ENCODE measurements at regions not wholly inside any gene's neighbourhood (a gene's known extent, or its start where the extent isn't known, plus 50 kb on each side); places are given as distances from the start of the nearest gene placed in this dataset.

- 79% methylated on average over 8 of the region's 8 CpGs for WGBS
- Histone ChIP-seq H3K4me1 (peaks cover 12% of the 10 kb centered on the region), H3K27ac (peak overlapping the region; percentile 31), H3K27me3 (no peaks in the 10 kb centered on the region), H3K9me3 (no peaks in the 10 kb centered on the region), H3K36me3 (no peaks in the 10 kb centered on the region), H3K4me3 (no peak overlapping the region)
- TF ChIP-seq EP300 (IDR thresholded peaks at IDR 0.05), result no peak
- no peak for TF ChIP-seq POLR2AphosphoS5 (IDR thresholded peaks at IDR 0.05)
- TF ChIP-seq POLR2A (IDR thresholded peaks at IDR 0.05), result no peak
- TF ChIP-seq CTCF (IDR thresholded peaks at IDR 0.05), result no peak
- DNase-seq (ENCODE audit: low spot score in 2 of 2), result no peak
These were observed 191.7 kb upstream of the TWIST2 start for GRCh38 chr2:238655974-238656722.

GRCh38 chr2:238657132-238658053, 190.5 kb upstream of the TWIST2 start:
- H3K27ac ChIP-seq, result peak overlapping the region; percentile 31
- WGBS, result 60% methylated on average over 11 of the region's 12 CpGs
- H3K9me3 ChIP-seq, result no peaks in the 10 kb centered on the region
- H3K4me1 ChIP-seq, result peaks cover 12% of the 10 kb centered on the region
- TF ChIP-seq POLR2A (IDR thresholded peaks at IDR 0.05), result no peak
- peak in 1 of 3 donors; percentile 55 for TF ChIP-seq POLR2AphosphoS5 (IDR thresholded peaks at IDR 0.05)
- H3K4me3 ChIP-seq, result no peak overlapping the region
- H3K27me3 ChIP-seq, result no peaks in the 10 kb centered on the region
- no peak for DNase-seq (ENCODE audit: low spot score in 2 of 2)
- H3K36me3 ChIP-seq, result no peaks in the 10 kb centered on the region

GRCh38 chr2:238658054-238658407, 189.9 kb upstream of the TWIST2 start:
- Histone ChIP-seq H3K36me3 (no peaks in the 10 kb centered on the region), H3K9me3 (no peaks in the 10 kb centered on the region), H3K27ac (peak overlapping the region; percentile 13), H3K4me3 (no peak overlapping the region), H3K4me1 (peaks cover 12% of the 10 kb centered on the region), H3K27me3 (no peaks in the 10 kb centered on the region)
- DNase-seq (ENCODE audit: low spot score in 2 of 2), result no peak
- 95% methylated on average over 7 of the region's 7 CpGs for WGBS
- TF ChIP-seq EP300 (IDR thresholded peaks at IDR 0.05), result no peak
- TF ChIP-seq POLR2A (IDR thresholded peaks at IDR 0.05), result no peak
- TF ChIP-seq CTCF (IDR thresholded peaks at IDR 0.05), result no peak
- no peak for TF ChIP-seq POLR2AphosphoS5 (IDR thresholded peaks at IDR 0.05)

- no peak for TF ChIP-seq EP300 (IDR thresholded peaks at IDR 0.05)
- TF ChIP-seq POLR2A (IDR thresholded peaks at IDR 0.05), result no peak
- TF ChIP-seq POLR2AphosphoS5 (IDR thresholded peaks at IDR 0.05), result no peak
- no peak for TF ChIP-seq CTCF (IDR thresholded peaks at IDR 0.05)
- peaks cover 12% of the 10 kb centered on the region for H3K4me1 ChIP-seq
- no peak overlapping the region for H3K27ac ChIP-seq
- 91% methylated on average over 3 of the region's 3 CpGs for WGBS
- no peaks in the 10 kb centered on the region for H3K27me3 ChIP-seq
- no peaks in the 10 kb centered on the region for H3K36me3 ChIP-seq
- DNase-seq (ENCODE audit: low spot score in 2 of 2), result no peak
- no peak overlapping the region for H3K4me3 ChIP-seq
- H3K9me3 ChIP-seq, result no peaks in the 10 kb centered on the region
These were observed 189.1 kb upstream of the TWIST2 start for GRCh38 chr2:238658820-238659219.

- H3K9me3 ChIP-seq, result no peaks in the 10 kb centered on the region
- DNase-seq (ENCODE audit: low spot score in 2 of 2), result no peak
- WGBS, result 86% methylated on average over 6 of the region's 6 CpGs
- no peak overlapping the region for H3K4me3 ChIP-seq
- TF ChIP-seq EP300 (IDR thresholded peaks at IDR 0.05) (no peak), CTCF (IDR thresholded peaks at IDR 0.05) (no peak), POLR2AphosphoS5 (IDR thresholded peaks at IDR 0.05) (no peak)
- no peaks in the 10 kb centered on the region for H3K27me3 ChIP-seq
- no peaks in the 10 kb centered on the region for H3K36me3 ChIP-seq
- H3K27ac ChIP-seq, result no peak overlapping the region
- H3K4me1 ChIP-seq, result peaks cover 12% of the 10 kb centered on the region
These were observed 188.7 kb upstream of the TWIST2 start for GRCh38 chr2:238659231-238659630.

Measured in suprapubic skin (tissue), 4 donors.